ENCODE measurements at regions not wholly inside any gene's neighbourhood (a gene's known extent, or its start where the extent isn't known, plus 50 kb on each side); places are given as distances from the start of the nearest gene placed in this dataset.

- TF ChIP-seq MXI1 (IDR thresholded peaks at IDR 0.05; ENCODE audit: low read depth, low read length) (no peak), CTCF (IDR thresholded peaks at IDR 0.05) (no peak), ZBTB33 (IDR thresholded peaks at IDR 0.05; ENCODE audit: borderline replicate concordance, low read depth) (no peak), FOXM1 (IDR thresholded peaks at IDR 0.05; ENCODE audit: low read depth) (no peak), POLR2AphosphoS5 (IDR thresholded peaks at IDR 0.05; ENCODE audit: low read depth, low read length) (no peak), TEAD4 (IDR thresholded peaks at IDR 0.05; ENCODE audit: borderline replicate concordance, insufficient read depth) (no peak), SIN3A (IDR thresholded peaks at IDR 0.05; ENCODE audit: borderline replicate concordance, low read depth, low read length) (no peak), EP300 (IDR thresholded peaks at IDR 0.05; ENCODE audit: borderline replicate concordance in 1 of 2, low read depth in 1 of 2, low read length in 1 of 2) (no peak), RXRA (IDR thresholded peaks at IDR 0.05; ENCODE audit: borderline replicate concordance, low read depth) (no peak), NRF1 (IDR thresholded peaks at IDR 0.05; ENCODE audit: low read depth, low read length) (no peak), TCF12 (IDR thresholded peaks at IDR 0.05) (no peak), REST (IDR thresholded peaks at IDR 0.05; ENCODE audit: low read depth, low read length) (no peak), USF2 (IDR thresholded peaks at IDR 0.05; ENCODE audit: borderline replicate concordance, low read depth, low read length) (no peak)
Observed at GRCh38 chr4:13998850-13999445, 371.4 kb upstream of the BOD1L1 start.

Data from SK-N-SH (cell line).